GM23338 (cell line): ENCODE measurements at regions not wholly inside any gene's neighbourhood (a gene's known extent, or its start where the extent isn't known, plus 50 kb on each side); places are given as distances from the start of the nearest gene placed in this dataset.

ENCODE experiments used
- ATAC-seq: fragments of 200-7000 bp; cut with Tn5 transposase; 3 replicates; pipeline ENCODE4 v1.9.1; 2020
- DNase-seq: peaks from one replicate; pipeline ENCODE4 v3.0.0-alpha.2; 2015; ENCODE audit warnings: low spot score
- H2AFZ ChIP-seq: fragments of 200-600 bp; sonication (generic); 2 replicates; pipeline ENCODE4 v1.8.0; 2016; ENCODE audit warnings: antibody characterized with exemption, mild to moderate bottlenecking, moderate library complexity
- H3F3A ChIP-seq: fragments of 200-600 bp; sonication (generic); replicated peaks from 2 replicates; pipeline ENCODE4 v1.8.0; 2017; ENCODE audit warnings: antibody characterized with exemption, mixed run types, low read depth
- H3K27ac ChIP-seq: fragments of 200-600 bp; sonication (generic); 2 replicates; pipeline ENCODE4 v1.6.1; 2016; ENCODE audit warnings: low read depth
- H3K27me3 ChIP-seq: fragments of 200-600 bp; sonication (generic); 2 replicates; pipeline ENCODE4 v1.8.0; 2016; ENCODE audit warnings: mild to moderate bottlenecking, mixed run types, moderate library complexity; ENCODE audit not compliant: insufficient read depth
- H3K36me3 ChIP-seq: fragments of 200-600 bp; sonication (generic); 2 replicates; pipeline ENCODE4 v1.8.0; 2016; ENCODE audit warnings: mild to moderate bottlenecking; ENCODE audit not compliant: insufficient read depth
- H3K4me1 ChIP-seq: fragments of 200-600 bp; sonication (generic); 2 replicates; pipeline ENCODE4 v1.8.0; 2016; ENCODE audit warnings: mild to moderate bottlenecking, moderate library complexity; ENCODE audit not compliant: insufficient read depth
- H3K4me2 ChIP-seq: fragments of 200-600 bp; sonication (generic); 2 replicates; pipeline ENCODE4 v1.7.1; 2017; ENCODE audit warnings: mixed run types
- H3K4me3 ChIP-seq: fragments of 200-600 bp; sonication (generic); 2 replicates; pipeline ENCODE4 v1.6.1; 2016; ENCODE audit warnings: mixed run types
- H3K79me2 ChIP-seq: fragments of 200-600 bp; sonication (generic); replicated peaks from 2 replicates; pipeline ENCODE4 v1.8.0; 2017; ENCODE audit warnings: mild to moderate bottlenecking; ENCODE audit not compliant: insufficient read depth
- H3K9me2 ChIP-seq: fragments of 200-600 bp; sonication (generic); 2 replicates; pipeline ENCODE4 v1.8.0; 2017; ENCODE audit not compliant: insufficient read depth
- H4K20me1 ChIP-seq: fragments of 200-600 bp; sonication (generic); replicated peaks from 2 replicates; pipeline ENCODE4 v1.8.0; 2017; ENCODE audit warnings: mild to moderate bottlenecking; ENCODE audit not compliant: insufficient read depth
- H3K27ac Mint-ChIP-seq: 2 replicates; pipeline ENCODE4 v1.8.0; 2020; ENCODE audit warnings: inconsistent platforms, mild to moderate bottlenecking, moderate library complexity, mixed read lengths
- H3K27me3 Mint-ChIP-seq: 3 replicates; pipeline ENCODE4 v1.8.0; 2022; ENCODE audit warnings: low read depth, mild to moderate bottlenecking, moderate library complexity, mixed read lengths, inconsistent platforms; ENCODE audit not compliant: insufficient read depth, poor library complexity
- H3K36me3 Mint-ChIP-seq: 3 replicates; pipeline ENCODE4 v1.8.0; 2021; ENCODE audit warnings: low read depth, mild to moderate bottlenecking, inconsistent platforms, moderate library complexity, mixed read lengths
- H3K4me1 Mint-ChIP-seq: 3 replicates; pipeline ENCODE4 v1.8.0; 2020; ENCODE audit warnings: mild to moderate bottlenecking, inconsistent platforms, mixed read lengths
- H3K4me3 Mint-ChIP-seq: 3 replicates; pipeline ENCODE4 v1.8.0; 2021; ENCODE audit warnings: moderate library complexity, mild to moderate bottlenecking, inconsistent platforms, mixed read lengths
- H3K9me3 Mint-ChIP-seq: 3 replicates; pipeline ENCODE4 v1.8.0; 2020; ENCODE audit warnings: moderate library complexity, mild to moderate bottlenecking, inconsistent platforms, mixed read lengths
- CREB1 ChIP-seq: fragments of 250-450 bp; sonication (Bioruptor Pico); IDR thresholded peaks from 2 replicates; pipeline ENCODE4 v1.5.0; 2020; ENCODE audit warnings: low read depth, mild to moderate bottlenecking, moderate library complexity
- CTCF ChIP-seq, 2 experiments: fragments of 200-600 bp in 1 of 2; sonication (generic) in 1 of 2; conservative IDR thresholded peaks; 2 replicates each; pipeline versions ENCODE4 v1.5.1 to v1.6.1; 2016 to 2017; ENCODE audit warnings: antibody characterized with exemption in 2 of 2, low read depth in 2 of 2, mild to moderate bottlenecking in 2 of 2, moderate library complexity in 1 of 2
- ETS1 ChIP-seq: IDR thresholded peaks from 2 replicates; pipeline ENCODE4 v1.6.1; 2016; ENCODE audit warnings: antibody characterized with exemption
- EZH2 ChIP-seq: fragments of 200-600 bp; sonication (generic); IDR thresholded peaks from one replicate; pipeline ENCODE4 v1.8.0; 2017; ENCODE audit warnings: antibody characterized with exemption, mild to moderate bottlenecking, low read depth; ENCODE audit not compliant: unreplicated experiment
- EZH2phosphoT487 ChIP-seq: fragments of 200-600 bp; sonication (generic); IDR thresholded peaks from one replicate; pipeline ENCODE4 v1.8.1; 2018; ENCODE audit warnings: antibody characterized with exemption; ENCODE audit not compliant: unreplicated experiment
- JUNB ChIP-seq: IDR thresholded peaks from one replicate; pipeline ENCODE4 v1.6.1; 2016; ENCODE audit warnings: antibody characterized with exemption; ENCODE audit not compliant: unreplicated experiment
- NANOG ChIP-seq: IDR thresholded peaks from 2 replicates; pipeline ENCODE4 v1.6.1; 2016; ENCODE audit warnings: antibody characterized with exemption, borderline replicate concordance
- POLR2AphosphoS5 ChIP-seq: IDR thresholded peaks from 2 replicates; pipeline ENCODE4 v1.6.1; 2016; ENCODE audit warnings: antibody characterized with exemption, low read depth
- REST ChIP-seq: IDR thresholded peaks from one replicate; pipeline ENCODE4 v1.6.1; 2018; ENCODE audit warnings: antibody characterized with exemption; ENCODE audit not compliant: unreplicated experiment
- STAT1 ChIP-seq: IDR thresholded peaks from one replicate; pipeline ENCODE4 v1.6.1; 2016; ENCODE audit warnings: antibody characterized with exemption; ENCODE audit not compliant: unreplicated experiment
- ZNF114 ChIP-seq: fragments of 250-450 bp; sonication (Bioruptor Pico); IDR thresholded peaks from 2 replicates; pipeline ENCODE4 v1.5.0; 2020; ENCODE audit warnings: mild to moderate bottlenecking, moderate library complexity
- ZNF331 ChIP-seq: fragments of 250-450 bp; sonication (Bioruptor Pico); IDR thresholded peaks from 2 replicates; pipeline ENCODE4 v1.5.0; 2020; ENCODE audit warnings: low read depth, mild to moderate bottlenecking, moderate library complexity
- ZNF462 ChIP-seq: fragments of 250-450 bp; sonication (Bioruptor Pico); IDR thresholded peaks from 2 replicates; pipeline ENCODE4 v1.5.0; 2020; ENCODE audit warnings: mild to moderate bottlenecking, moderate library complexity

DNA sequence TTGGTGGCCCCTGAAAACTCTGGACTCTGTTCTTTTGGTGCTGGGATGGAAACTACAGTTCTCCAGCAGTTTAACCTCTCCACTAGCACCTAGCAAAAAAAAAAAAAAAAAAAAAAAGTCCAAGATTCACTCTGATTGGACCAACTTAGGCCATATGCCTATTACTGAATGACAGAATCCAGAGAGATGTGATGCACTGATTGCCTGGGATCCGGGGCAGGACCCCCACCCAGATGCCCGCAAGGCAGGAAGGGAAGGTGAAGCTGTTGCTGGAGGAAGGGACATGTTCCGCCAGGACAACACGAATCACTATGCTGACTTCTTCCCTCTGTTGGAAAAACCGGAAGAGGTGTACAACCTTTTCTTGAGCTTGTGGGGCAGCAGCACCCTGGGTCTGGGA lies 152.5 kb upstream of the ZNF536 start:
- peaks cover 21% of the 10 kb centered on the region for H3K4me1 Mint-ChIP-seq
- DNase-seq, result no peak
- H3K4me1 ChIP-seq, result peaks cover 17% of the 10 kb centered on the region
- H3K36me3 Mint-ChIP-seq, result no peaks in the 10 kb centered on the region
- TF ChIP-seq CTCF (conservative IDR thresholded peaks at IDR 0.05; ENCODE audit: low read depth in 2 of 2) (no peak), ZNF331 (CRISPR knock-in tag) (no peak), ZNF114 (no peak), POLR2AphosphoS5 (no peak), JUNB (no peak), EZH2 (no peak), ETS1 (no peak), NANOG (no peak), REST (no peak), ZNF462 (CRISPR knock-in tag) (no peak), EZH2phosphoT487 (no peak), STAT1 (no peak), CREB1 (no peak)
- H4K20me1 ChIP-seq, result 0 out of 2 replicates have a peak, but pooled peaks cover 3% of the 10 kb centered on the region
- H3F3A ChIP-seq, result no peaks in the 10 kb centered on the region
- ATAC-seq, result no peak
- no peak overlapping the region for H3K4me2 ChIP-seq
- no peak overlapping the region for H3K27ac ChIP-seq
- no peak overlapping the region for H3K27ac Mint-ChIP-seq
- H3K36me3 ChIP-seq, result no peaks in the 10 kb centered on the region
- H3K79me2 ChIP-seq, result no peaks in the 10 kb centered on the region
- no peak overlapping the region for H2AFZ ChIP-seq
- H3K9me2 ChIP-seq, result no peaks in the 10 kb centered on the region
- H3K4me3 Mint-ChIP-seq, result no peak overlapping the region
- peaks cover 30% of the 10 kb centered on the region for H3K27me3 Mint-ChIP-seq
- no peaks in the 10 kb centered on the region; the same call in 2 of the 3 replicates for H3K9me3 Mint-ChIP-seq
- H3K4me3 ChIP-seq, result no peak overlapping the region
- peaks cover 37% of the 10 kb centered on the region for H3K27me3 ChIP-seq
